ENCODE measurements at regions not wholly inside any gene's neighbourhood (a gene's known extent, or its start where the extent isn't known, plus 50 kb on each side); places are given as distances from the start of the nearest gene placed in this dataset.

DNA sequence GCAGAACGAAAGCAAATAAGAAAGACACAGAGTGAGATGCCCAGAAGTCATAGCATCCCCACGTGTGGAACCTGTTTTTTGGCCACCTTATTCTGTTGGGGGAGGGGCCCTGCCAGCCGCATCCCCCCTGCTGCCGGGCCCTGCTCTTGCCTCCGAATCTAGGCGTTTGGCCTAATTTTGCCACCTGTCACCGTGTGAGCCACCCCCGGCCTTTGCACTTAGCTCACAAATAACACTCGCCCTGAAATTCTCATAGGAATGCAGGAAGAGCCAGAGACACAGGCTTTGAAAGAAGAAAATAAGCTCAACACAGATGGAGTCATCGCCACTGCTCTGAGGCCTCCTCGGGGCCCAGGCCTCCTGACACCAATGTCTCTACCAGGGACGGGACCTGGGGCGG is 522.6 kb upstream of the SALL3 start:
- TF ChIP-seq SIN3A (IDR thresholded peaks at IDR 0.05; ENCODE audit: borderline replicate concordance, insufficient read depth, low read length) = no peak
- TF ChIP-seq POLR2AphosphoS5 (IDR thresholded peaks at IDR 0.05; ENCODE audit: low read depth, low read length) = no peak
